SK-N-SH (cell line): ENCODE measurements at regions not wholly inside any gene's neighbourhood (a gene's known extent, or its start where the extent isn't known, plus 50 kb on each side); places are given as distances from the start of the nearest gene placed in this dataset.

Experiments used
- CTCF ChIA-PET: fragments of 300-600, 350-600 bp; formaldehyde crosslinking; extraction: SDS; loops from one replicate; lab custom pipeline; 2021; lab: Yijun Ruan, JAX
- POLR2A ChIA-PET: fragments of 350-600 bp; sonication (Branson Sonifier 250); formaldehyde crosslinking; extraction: SDS; loops from one replicate; lab custom pipeline; 2020; ENCODE audit warnings: antibody characterized with exemption, inconsistent platforms; lab: Yijun Ruan, JAX
- DNase-seq: peaks from one replicate; pipeline ENCODE4 v3.0.0; 2012
- H2AFZ ChIP-seq: fragments of 200-600 bp; sonication (generic); 2 replicates; pipeline ENCODE4 v1.8.1; 2016; ENCODE audit warnings: antibody characterized with exemption, mild to moderate bottlenecking, low read depth
- H3F3A ChIP-seq: fragments of 200-600 bp; sonication (generic); replicated peaks from 2 replicates; pipeline ENCODE3; 2016; ENCODE audit warnings: antibody characterized with exemption, mild to moderate bottlenecking; ENCODE audit not compliant: insufficient read depth
- H3K27ac ChIP-seq, 2 experiments: fragments of 200-500 bp in 1 of 2; fragments of 200-600 bp in 1 of 2; sonication (Bioruptor generic) in 1 of 2; sonication (generic), shearing (Covaris generic) in 1 of 2; 2 replicates each; pipeline versions ENCODE4 v1.5.1 to v1.6.1; 2014 to 2016; ENCODE audit warnings: low read depth in 2 of 2, inconsistent platforms in 1 of 2, low read length in 1 of 2, mild to moderate bottlenecking in 1 of 2, mixed read lengths in 1 of 2
- H3K27me3 ChIP-seq: fragments of 200-600 bp; sonication (generic), shearing (Covaris generic); 2 replicates; pipeline ENCODE4 v1.6.1; 2016; ENCODE audit warnings: mixed run types; ENCODE audit not compliant: insufficient read depth
- H3K36me3 ChIP-seq, 2 experiments: fragments of 200-500 bp in 1 of 2; fragments of 200-600 bp in 1 of 2; sonication (Bioruptor generic) in 1 of 2; sonication (generic) in 1 of 2; replicated peaks in 1 of 2; 2 replicates each; pipeline versions ENCODE3 to v1.5.1; 2014 to 2016; ENCODE audit warnings: low read length in 1 of 2, mild to moderate bottlenecking in 1 of 2; ENCODE audit not compliant: insufficient read depth in 2 of 2, control insufficient read depth in 1 of 2
- H3K4me1 ChIP-seq, 2 experiments: fragments of 200-500 bp in 1 of 2; fragments of 200-600 bp in 1 of 2; sonication (Bioruptor generic) in 1 of 2; sonication (generic), shearing (Covaris generic) in 1 of 2; 2 replicates each; pipeline versions ENCODE4 v1.5.1 to v1.6.1; 2014 to 2016; ENCODE audit warnings: low read depth in 1 of 2, low read length in 1 of 2, mixed run types in 1 of 2; ENCODE audit not compliant: insufficient read depth in 2 of 2, control insufficient read depth in 1 of 2
- H3K4me2 ChIP-seq: fragments of 200-600 bp; sonication (generic), shearing (Covaris generic); 2 replicates; pipeline ENCODE4 v1.6.1; 2017; ENCODE audit warnings: mixed run types
- H3K4me3 ChIP-seq, 2 experiments: fragments of 200-500 bp in 1 of 2; fragments of 200-600 bp in 1 of 2; sonication (Bioruptor generic) in 1 of 2; sonication (generic), shearing (Covaris generic) in 1 of 2; 2 replicates each; pipeline versions ENCODE4 v1.5.1 to v1.8.1; 2014 to 2016; ENCODE audit warnings: low read depth in 2 of 2, inconsistent platforms in 1 of 2, low read length in 1 of 2, mild to moderate bottlenecking in 1 of 2, mixed read lengths in 1 of 2, moderate library complexity in 1 of 2
- H3K79me2 ChIP-seq: fragments of 200-600 bp; sonication (generic); 2 replicates; pipeline ENCODE4 v1.8.1; 2017; ENCODE audit warnings: mild to moderate bottlenecking; ENCODE audit not compliant: insufficient read depth
- H3K9ac ChIP-seq: fragments of 200-600 bp; sonication (generic); 2 replicates; pipeline ENCODE4 v1.6.1; 2017; ENCODE audit warnings: mixed run types
- H3K9me2 ChIP-seq: fragments of 200-600 bp; sonication (generic); 2 replicates; pipeline ENCODE4 v1.6.1; 2017; ENCODE audit warnings: mixed run types
- H3K9me3 ChIP-seq: fragments of 200-600 bp; sonication (generic); 2 replicates; pipeline ENCODE4 v1.6.1; 2017; ENCODE audit warnings: mixed run types, mild to moderate bottlenecking, moderate library complexity
- H4K20me1 ChIP-seq: fragments of 200-600 bp; sonication (generic); 2 replicates; pipeline ENCODE4 v1.6.1; 2017; ENCODE audit warnings: mild to moderate bottlenecking, mixed run types; ENCODE audit not compliant: insufficient read depth
- EP300 ChIP-seq, 2 experiments: IDR thresholded peaks; 2 replicates each; pipeline versions ENCODE4 v1.4.0 to v1.6.1; 2012; ENCODE audit warnings: borderline replicate concordance in 1 of 2, low read depth in 1 of 2, low read length in 1 of 2
- EZH2phosphoT487 ChIP-seq: fragments of 200-600 bp; sonication (generic); IDR thresholded peaks from 2 replicates; pipeline ENCODE4 v1.6.1; 2017; ENCODE audit warnings: low read depth, mixed run types, mild to moderate bottlenecking, antibody characterized with exemption, moderate library complexity, borderline replicate concordance
- GABPA ChIP-seq: IDR thresholded peaks from 2 replicates; pipeline ENCODE4 v1.4.0; 2012; ENCODE audit warnings: low read depth, mild to moderate bottlenecking
- NFIC ChIP-seq: IDR thresholded peaks from 2 replicates; pipeline ENCODE4 v1.4.0; 2012; ENCODE audit warnings: borderline replicate concordance
- RAD21 ChIP-seq: IDR thresholded peaks from 2 replicates; pipeline ENCODE4 v1.6.1; 2012; ENCODE audit warnings: mild to moderate bottlenecking, low read length
- RCOR1 ChIP-seq: fragments of 150-350 bp; IDR thresholded peaks from 2 replicates; pipeline ENCODE4 v1.6.1; 2017; ENCODE audit warnings: antibody characterized with exemption, low read length
- SIN3A ChIP-seq: IDR thresholded peaks from 2 replicates; pipeline ENCODE4 v1.6.1; 2012; ENCODE audit warnings: low read depth, mild to moderate bottlenecking, low read length, moderate library complexity, borderline replicate concordance
- SMC3 ChIP-seq: IDR thresholded peaks from 2 replicates; pipeline ENCODE4 v1.6.1; 2012; ENCODE audit warnings: low read depth, low read length, improper control_type of control experiment
- TAF1 ChIP-seq: IDR thresholded peaks from 2 replicates; pipeline ENCODE4 v1.6.1; 2012; ENCODE audit warnings: low read depth, mild to moderate bottlenecking, low read length, moderate library complexity, borderline replicate concordance
- YY1 ChIP-seq: IDR thresholded peaks from 2 replicates; pipeline ENCODE4 v1.4.0; 2012; ENCODE audit warnings: low read depth, mild to moderate bottlenecking
- WGBS: methylation state at CpG from one replicate; pipeline ENCODE4 v1.1.6; 2017; ENCODE audit warnings: low lambda C conversion rate; 5-methylcytosine and 5-hydroxymethylcytosine counted together
- TF ChIP-seq, protein P1 (sequence below): IDR thresholded peaks from 2 replicates; pipeline ENCODE4 v1.4.0; 2012; ENCODE audit warnings: low read depth, borderline replicate concordance
- TF ChIP-seq, protein P2 (sequence below): fragments of 200-600 bp; sonication (generic); IDR thresholded peaks from 2 replicates; pipeline ENCODE4 v1.6.1; 2017; ENCODE audit warnings: antibody characterized with exemption, mild to moderate bottlenecking, moderate library complexity

DNA sequence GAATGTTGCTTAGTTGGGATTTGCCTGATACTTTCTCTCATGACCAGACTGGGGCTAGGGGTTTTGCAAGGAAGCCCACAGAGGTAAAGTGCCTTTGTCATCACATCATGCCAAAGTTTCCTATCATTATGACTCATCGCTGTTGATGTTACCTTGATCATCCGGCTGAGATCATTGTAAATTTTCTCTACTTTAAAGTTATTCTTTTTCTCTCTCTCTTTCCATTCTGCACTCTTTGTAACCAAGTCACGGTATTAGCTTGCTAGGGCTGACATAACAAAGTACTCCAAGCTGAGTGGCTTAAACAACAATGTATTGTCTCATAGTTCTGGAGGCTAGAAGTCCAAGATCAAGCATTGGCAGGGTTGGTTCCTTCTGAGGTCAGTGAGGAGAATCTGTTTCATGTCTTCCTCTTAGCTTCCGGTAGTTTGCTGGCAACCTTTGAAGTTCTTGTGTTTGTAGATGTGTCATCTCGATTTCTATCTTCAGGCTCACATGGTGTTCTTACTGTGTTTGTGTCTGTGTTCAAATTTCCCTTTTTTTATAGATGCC lies 113.0 kb downstream of the DTHD1 start:
- no peak overlapping the region for H3K27ac ChIP-seq
- H3F3A ChIP-seq = no peaks in the 10 kb centered on the region
- H3K36me3 ChIP-seq = no peaks in the 10 kb centered on the region
- WGBS = 22% methylated on average over 5 of the region's 5 CpGs
- ChIA-PET POLR2A (no interaction called here), CTCF (no interaction called here)
- no peaks in the 10 kb centered on the region for H4K20me1 ChIP-seq
- no peak for DNase-seq
- no peaks in the 10 kb centered on the region for H3K79me2 ChIP-seq
- no peaks in the 10 kb centered on the region for H3K9me2 ChIP-seq
- no peak overlapping the region for H2AFZ ChIP-seq
- TF ChIP-seq GABPA (no peak), EZH2phosphoT487 (no peak), NFIC (no peak), RCOR1 (no peak)
- no peaks in the 10 kb centered on the region for H3K27me3 ChIP-seq
- H3K9ac ChIP-seq = no peak overlapping the region
- H3K4me3 ChIP-seq = no peak overlapping the region
- no peaks in the 10 kb centered on the region for H3K4me1 ChIP-seq
- no peaks in the 10 kb centered on the region for H3K9me3 ChIP-seq
- H3K4me2 ChIP-seq = no peak overlapping the region

DNA sequence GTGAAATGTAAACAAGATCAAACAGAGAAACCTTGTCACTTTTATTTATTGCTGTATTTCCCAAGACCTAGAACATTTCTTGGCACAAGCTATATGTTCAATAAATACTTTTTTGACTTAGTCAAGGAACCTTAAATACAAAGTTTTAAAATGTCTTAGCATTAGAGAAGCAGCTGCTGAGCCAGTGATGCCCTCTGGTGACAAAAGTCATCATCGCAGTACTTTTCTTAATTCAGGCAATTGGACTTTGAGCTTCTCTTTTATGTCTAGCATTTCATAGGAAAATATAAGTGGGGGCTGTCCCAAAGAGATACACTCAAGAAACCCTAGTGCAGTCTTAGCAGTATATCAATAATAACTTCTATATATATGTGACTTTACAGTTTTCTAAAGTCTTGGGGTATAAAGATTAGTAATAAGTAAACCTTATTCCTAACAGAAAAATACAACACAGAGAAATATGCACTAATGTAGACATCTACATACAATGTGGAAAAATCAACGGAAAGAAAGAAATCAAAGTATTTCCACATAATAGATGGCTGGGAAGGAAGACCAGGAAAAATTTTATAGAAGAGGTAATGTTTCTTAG lies 118.4 kb downstream of the DTHD1 start:
- ChIA-PET POLR2A (no interaction called here), CTCF (interaction anchor here (1.2 to 3.1 kb wide), 8 partner anchors 9 to 56 kb away, joined by 3 to 12 read pairs (median 4); no protein-coding TSS in a partner anchor)
- no peak overlapping the region for H2AFZ ChIP-seq

More for the DNA sequence above, 118.4 kb downstream of the DTHD1 start:
- DNase-seq = no peak
- no peaks in the 10 kb centered on the region for H4K20me1 ChIP-seq
- H3K9me2 ChIP-seq = no peaks in the 10 kb centered on the region
- TF ChIP-seq YY1 = no peak
- TF ChIP-seq EP300 (IDR thresholded peaks at IDR 0.05; ENCODE audit: borderline replicate concordance in 1 of 2, low read depth in 1 of 2, low read length in 1 of 2) = no peak
- no peak for TF ChIP-seq TAF1
- TF ChIP-seq SIN3A = no peak
- TF ChIP-seq SMC3 = 0 out of 2 replicates have a peak, but pooled peaks have one; percentile 17
- TF ChIP-seq, protein P1, sequence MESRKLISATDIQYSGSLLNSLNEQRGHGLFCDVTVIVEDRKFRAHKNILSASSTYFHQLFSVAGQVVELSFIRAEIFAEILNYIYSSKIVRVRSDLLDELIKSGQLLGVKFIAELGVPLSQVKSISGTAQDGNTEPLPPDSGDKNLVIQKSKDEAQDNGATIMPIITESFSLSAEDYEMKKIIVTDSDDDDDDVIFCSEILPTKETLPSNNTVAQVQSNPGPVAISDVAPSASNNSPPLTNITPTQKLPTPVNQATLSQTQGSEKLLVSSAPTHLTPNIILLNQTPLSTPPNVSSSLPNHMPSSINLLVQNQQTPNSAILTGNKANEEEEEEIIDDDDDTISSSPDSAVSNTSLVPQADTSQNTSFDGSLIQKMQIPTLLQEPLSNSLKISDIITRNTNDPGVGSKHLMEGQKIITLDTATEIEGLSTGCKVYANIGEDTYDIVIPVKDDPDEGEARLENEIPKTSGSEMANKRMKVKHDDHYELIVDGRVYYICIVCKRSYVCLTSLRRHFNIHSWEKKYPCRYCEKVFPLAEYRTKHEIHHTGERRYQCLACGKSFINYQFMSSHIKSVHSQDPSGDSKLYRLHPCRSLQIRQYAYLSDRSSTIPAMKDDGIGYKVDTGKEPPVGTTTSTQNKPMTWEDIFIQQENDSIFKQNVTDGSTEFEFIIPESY = no peak
- TF ChIP-seq, protein P2, sequence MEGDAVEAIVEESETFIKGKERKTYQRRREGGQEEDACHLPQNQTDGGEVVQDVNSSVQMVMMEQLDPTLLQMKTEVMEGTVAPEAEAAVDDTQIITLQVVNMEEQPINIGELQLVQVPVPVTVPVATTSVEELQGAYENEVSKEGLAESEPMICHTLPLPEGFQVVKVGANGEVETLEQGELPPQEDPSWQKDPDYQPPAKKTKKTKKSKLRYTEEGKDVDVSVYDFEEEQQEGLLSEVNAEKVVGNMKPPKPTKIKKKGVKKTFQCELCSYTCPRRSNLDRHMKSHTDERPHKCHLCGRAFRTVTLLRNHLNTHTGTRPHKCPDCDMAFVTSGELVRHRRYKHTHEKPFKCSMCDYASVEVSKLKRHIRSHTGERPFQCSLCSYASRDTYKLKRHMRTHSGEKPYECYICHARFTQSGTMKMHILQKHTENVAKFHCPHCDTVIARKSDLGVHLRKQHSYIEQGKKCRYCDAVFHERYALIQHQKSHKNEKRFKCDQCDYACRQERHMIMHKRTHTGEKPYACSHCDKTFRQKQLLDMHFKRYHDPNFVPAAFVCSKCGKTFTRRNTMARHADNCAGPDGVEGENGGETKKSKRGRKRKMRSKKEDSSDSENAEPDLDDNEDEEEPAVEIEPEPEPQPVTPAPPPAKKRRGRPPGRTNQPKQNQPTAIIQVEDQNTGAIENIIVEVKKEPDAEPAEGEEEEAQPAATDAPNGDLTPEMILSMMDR = peak; percentile 68
- TF ChIP-seq RAD21 = peak; percentile 45
- no peaks in the 10 kb centered on the region for H3K27me3 ChIP-seq
- H3K79me2 ChIP-seq = no peaks in the 10 kb centered on the region
- 3% methylated on average over 2 of the region's 2 CpGs for WGBS
- no peak overlapping the region; a peak in 1 of 4 replicates for H3K4me3 ChIP-seq
- no peak overlapping the region for H3K27ac ChIP-seq
- no peak overlapping the region for H3K4me2 ChIP-seq
- H3F3A ChIP-seq = no peaks in the 10 kb centered on the region
- no peaks in the 10 kb centered on the region for H3K36me3 ChIP-seq
- no peaks in the 10 kb centered on the region for H3K4me1 ChIP-seq
- no peak overlapping the region for H3K9ac ChIP-seq
- no peaks in the 10 kb centered on the region for H3K9me3 ChIP-seq
